AG09309 (cell line): ENCODE measurements at regions not wholly inside any gene's neighbourhood (a gene's known extent, or its start where the extent isn't known, plus 50 kb on each side); places are given as distances from the start of the nearest gene placed in this dataset.
A peak's percentile ranks its signal among the peaks of the same experiment; 100 is the strongest.
"Not testable (repeated sequence)": the region's sequence is repeated elsewhere in the genome, so short reads cannot be mapped to it uniquely, and the experiment has no call there.

Experiments used
- DNase-seq: peaks from one replicate; pipeline ENCODE4 v3.0.0-alpha.2; 2010; ENCODE audit warnings: low read depth
- H3K4me3 ChIP-seq: 2 replicates; pipeline ENCODE4 v1.5.1; 2011; ENCODE audit warnings: mild to moderate bottlenecking, low read depth, low read length, moderate library complexity; ENCODE audit not compliant: control insufficient read depth
- CTCF ChIP-seq: IDR thresholded peaks from 2 replicates; pipeline ENCODE4 v1.5.1; 2011; ENCODE audit warnings: mild to moderate bottlenecking, low read depth, low read length, inconsistent platforms; ENCODE audit not compliant: insufficient read depth, control insufficient read depth; ENCODE audit errors: missing control alignments

- H3K4me3 ChIP-seq, result no peak overlapping the region
- TF ChIP-seq CTCF, result no peak
- DNase-seq, result no peak
Measured at GRCh38 chr13:65125236-65125635, 2104.9 kb downstream of the PCDH9 start.

GRCh38 chr13:65112531-65112941, 2117.6 kb downstream of the PCDH9 start:
- no peak overlapping the region for H3K4me3 ChIP-seq
- no peak for TF ChIP-seq CTCF
- peak; percentile 33 for DNase-seq

- no peak for DNase-seq
- no peak for TF ChIP-seq CTCF
- H3K4me3 ChIP-seq, result no peak overlapping the region
Measured at GRCh38 chr13:65112123-65112522, 2118.0 kb downstream of the PCDH9 start.

- TF ChIP-seq CTCF, result no peak
- no peak overlapping the region for H3K4me3 ChIP-seq
- no peak for DNase-seq
Measured at GRCh38 chr13:65111223-65111622, 2118.9 kb downstream of the PCDH9 start.

GRCh38 chr13:65104436-65104835, 2125.7 kb downstream of the PCDH9 start:
- DNase-seq, H3K4me3 ChIP-seq: not testable (repeated sequence)

GRCh38 chr13:65103351-65103750, 2126.8 kb downstream of the PCDH9 start:
- DNase-seq, result no peak
- H3K4me3 ChIP-seq, result no peak overlapping the region
- no peak for TF ChIP-seq CTCF

- H3K4me3 ChIP-seq, result no peak overlapping the region
- DNase-seq, result no peak
- no peak for TF ChIP-seq CTCF
Measured at GRCh38 chr13:65095161-65096082, 2134.7 kb downstream of the PCDH9 start.
